ENCODE measurements at regions not wholly inside any gene's neighbourhood (a gene's known extent, or its start where the extent isn't known, plus 50 kb on each side); places are given as distances from the start of the nearest gene placed in this dataset.
"Not testable (repeated sequence)": the region's sequence is repeated elsewhere in the genome, so short reads cannot be mapped to it uniquely, and the experiment has no call there.

DNA sequence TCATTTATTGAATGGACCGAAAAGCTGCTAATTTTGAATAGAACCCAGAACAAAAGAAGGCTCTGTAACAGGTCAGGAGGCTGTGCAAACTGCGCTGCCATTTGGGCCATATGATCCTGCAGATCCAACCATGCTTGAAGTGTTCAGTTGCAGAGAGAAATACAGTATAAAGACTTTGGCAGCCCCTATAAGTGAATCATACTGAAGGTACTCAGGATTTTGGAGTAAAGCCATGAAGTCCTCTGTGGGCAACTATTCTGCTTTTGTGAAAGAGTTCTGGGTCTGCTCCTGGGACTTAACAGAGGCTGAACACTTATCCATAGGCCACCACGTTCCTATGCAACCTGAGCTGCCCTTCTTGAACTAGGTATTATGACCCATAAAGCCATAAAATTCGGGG lies 1613.6 kb upstream of the PRMT6 start:
- no peak for DNase-seq

DNA sequence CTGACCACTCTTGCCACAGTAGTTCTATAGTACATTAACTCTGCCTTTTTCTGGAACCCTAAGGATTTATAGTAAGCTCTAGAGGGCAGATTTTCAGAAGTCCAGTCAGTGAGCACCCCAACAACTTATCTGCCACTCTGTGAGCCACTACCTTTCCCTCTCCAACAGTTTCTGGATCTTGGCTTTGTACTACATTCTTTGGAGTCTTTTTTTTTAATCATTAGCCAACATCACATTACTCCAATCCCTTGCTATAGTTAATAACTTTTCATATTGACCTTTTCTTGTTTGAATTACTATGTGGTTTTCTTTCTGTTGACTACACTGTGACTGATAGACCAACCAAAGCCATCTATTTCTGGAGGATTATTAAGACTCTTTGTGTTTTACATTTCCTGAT lies 1596.7 kb upstream of the PRMT6 start:
- DNase-seq, result no peak

DNA sequence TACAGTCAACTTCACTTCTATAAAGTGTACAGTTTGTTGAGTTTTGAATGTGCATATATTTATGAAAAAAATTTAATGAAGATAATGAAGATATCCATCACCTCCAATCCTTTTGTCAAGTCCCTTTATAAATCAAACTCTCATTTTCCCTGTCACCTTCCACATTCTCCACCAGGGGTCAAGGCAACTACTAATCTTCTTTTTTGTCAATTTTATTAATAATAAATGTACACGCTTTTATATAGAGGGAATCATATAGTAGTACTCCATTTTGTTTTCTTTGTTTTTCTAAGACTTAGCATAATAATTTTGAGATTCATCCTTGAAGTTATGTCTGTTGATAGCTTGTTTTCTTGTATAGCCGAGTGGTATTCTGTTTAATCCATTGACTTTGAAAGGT lies 1594.2 kb upstream of the PRMT6 start:
- no peak for DNase-seq

DNA sequence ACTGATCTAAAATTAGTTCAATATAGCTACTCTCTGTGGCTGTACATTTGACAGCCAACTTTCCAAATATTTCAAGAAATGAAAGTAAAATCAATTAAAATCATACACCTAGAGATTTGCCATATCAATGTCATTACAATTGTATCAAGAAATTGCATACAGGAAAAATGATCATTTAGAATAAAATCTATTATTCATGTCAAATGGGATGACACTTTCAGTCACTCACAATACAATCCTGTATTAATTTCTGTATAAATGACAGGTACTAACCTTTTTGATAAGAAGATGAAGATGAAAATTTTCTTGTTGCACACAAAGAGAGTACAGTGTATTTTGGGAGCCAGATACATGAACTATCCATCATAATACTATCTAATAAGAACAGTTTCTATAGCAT lies 1588.9 kb upstream of the PRMT6 start:
- no peak for DNase-seq

- DNase-seq, result not testable (repeated sequence)
Observed at GRCh38 chr1:105470541-105470940, 1585.9 kb upstream of the PRMT6 start.

DNA sequence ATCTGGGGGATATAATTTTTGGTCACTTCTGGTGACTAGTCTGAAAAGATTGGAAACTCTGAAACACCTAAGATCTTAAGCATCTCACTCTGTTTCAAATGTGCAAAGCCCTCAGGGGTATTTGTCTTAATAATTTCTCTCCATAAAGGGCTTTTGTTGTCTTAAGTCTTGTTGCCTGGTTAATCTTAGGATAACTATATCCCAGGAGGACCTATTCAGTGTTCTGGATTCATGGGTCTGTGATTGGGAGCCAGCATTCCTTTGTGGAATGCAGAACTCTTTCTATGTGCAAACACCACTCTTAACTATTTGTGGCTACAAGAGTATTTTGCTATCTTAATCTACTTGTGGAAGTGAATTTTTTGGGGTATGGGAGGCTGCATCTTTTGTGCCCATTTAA lies 1573.0 kb upstream of the PRMT6 start:
- no peak for DNase-seq

DNA sequence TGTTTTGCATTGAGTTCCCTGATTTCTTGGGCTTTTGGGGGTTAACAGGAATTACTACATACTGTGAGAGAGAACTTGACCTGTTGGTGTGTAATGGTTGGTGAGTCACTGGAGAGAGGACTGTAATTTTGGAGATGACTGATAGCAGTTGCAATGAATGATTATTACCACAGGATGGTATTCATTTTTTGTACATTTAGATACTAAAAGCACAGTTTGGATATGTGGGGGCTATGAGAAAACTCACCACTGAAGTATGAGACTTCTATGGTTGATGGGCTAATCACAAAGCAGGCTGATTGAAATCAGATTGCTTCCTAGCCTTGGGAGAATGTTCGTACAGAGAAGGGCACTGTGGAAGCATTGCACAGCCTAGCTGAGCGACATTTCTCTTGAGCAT lies 1571.3 kb upstream of the PRMT6 start:
- no peak for DNase-seq

GRCh38 chr1:105492921-105493320 lies 1563.6 kb upstream of the PRMT6 start:
- DNase-seq, result no peak

DNA sequence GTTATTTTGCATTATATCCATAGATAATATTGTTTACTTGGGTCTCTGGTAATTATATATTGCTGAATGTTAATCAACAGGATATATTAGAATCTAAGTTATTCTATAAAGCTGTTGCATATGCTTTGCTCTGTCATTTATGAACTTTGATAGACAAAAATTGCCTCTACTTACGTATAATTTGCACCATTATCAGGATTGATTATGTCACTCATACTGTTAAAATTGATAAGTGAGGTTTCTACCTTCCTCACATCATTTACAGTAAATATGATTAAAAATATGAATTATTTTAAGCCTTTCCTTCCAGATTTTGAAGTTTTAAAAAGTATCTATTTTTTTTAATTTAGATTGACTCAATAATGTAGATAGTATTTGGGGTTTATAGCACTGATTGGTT lies 1540.4 kb upstream of the PRMT6 start:
- DNase-seq, result no peak

GRCh38 chr1:105533996-105534395 lies 1522.5 kb upstream of the PRMT6 start:
- DNase-seq, result no peak

DNA sequence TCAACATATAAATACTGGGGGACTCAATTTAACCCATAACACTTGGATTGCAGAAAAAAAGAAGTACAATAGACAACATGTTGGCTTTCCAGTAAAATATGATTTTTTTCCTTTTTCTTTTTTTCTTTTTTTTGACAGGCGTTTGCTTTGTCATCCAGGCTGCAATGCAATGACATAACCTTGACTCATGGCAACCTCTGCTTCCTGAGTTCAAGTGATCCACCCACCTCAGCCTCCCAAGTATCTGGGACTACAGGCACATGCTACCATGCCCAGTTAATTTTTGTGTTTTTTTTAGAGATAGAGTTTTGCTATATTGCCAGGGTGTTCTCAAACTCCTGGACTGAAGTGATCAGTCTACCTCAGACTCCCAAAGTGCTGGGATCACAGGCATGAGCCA lies 1512.0 kb upstream of the PRMT6 start:
- no peak for DNase-seq

DNA sequence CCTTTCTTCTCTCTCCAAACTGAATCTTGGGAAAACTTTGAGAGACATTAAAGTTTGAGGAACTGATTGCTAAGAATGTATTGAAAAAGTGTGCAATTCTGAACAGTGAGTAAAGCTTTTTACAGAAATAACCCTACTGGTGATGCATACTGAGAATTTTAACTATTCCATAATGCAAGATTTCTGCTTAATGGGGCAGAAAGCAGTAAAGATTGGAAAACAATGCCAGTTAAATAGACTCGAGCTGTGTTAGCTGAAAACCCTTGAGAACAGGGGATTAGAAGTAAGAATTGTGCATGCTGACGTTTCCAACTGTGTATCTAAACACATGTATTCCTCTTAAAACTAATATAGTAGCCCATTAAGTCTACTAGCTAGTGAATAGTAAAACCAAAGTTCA lies 1500.2 kb upstream of the PRMT6 start:
- no peak for DNase-seq

DNA sequence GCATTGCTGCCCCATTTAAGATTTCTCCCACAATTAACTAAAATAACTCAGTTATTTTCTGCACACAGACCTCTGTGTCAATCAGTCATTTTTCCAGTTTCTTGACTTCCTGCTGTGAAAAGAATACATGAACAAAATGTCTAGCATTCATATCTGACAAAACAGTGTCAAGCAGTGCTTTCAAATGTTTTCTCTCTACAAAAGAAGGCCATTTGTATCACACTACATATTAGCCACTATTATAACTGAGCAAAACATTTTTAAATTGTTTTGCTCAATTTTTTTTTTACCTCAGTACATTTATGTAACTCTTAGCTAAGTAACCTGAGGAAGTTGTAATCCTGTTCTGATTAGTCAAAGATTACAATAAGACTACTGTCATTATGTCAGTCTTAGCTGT lies 1498.5 kb upstream of the PRMT6 start:
- no peak for DNase-seq

GRCh38 chr1:105565006-105565405 lies 1491.5 kb upstream of the PRMT6 start:
- DNase-seq, result no peak

GRCh38 chr1:105585791-105586190 lies 1470.7 kb upstream of the PRMT6 start:
- no peak for DNase-seq

DNA sequence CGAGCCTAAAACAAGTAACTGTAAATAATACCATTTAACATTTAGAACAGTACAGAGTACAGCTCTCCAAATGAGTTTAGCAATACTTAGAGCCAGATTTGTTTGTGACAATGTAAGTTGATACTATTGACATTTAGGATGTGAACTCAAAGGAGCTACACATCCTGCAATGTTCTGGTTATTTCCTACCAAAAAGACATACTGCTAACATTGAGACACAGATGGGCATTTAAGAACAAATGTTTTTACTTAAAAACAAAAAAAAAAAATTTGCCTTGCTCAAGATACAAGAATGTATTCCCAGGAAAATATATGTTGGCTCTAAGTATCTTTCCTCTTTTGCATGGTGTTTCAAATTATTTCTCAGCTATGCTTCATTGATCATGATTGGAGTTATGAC lies 1464.8 kb upstream of the PRMT6 start:
- DNase-seq, result no peak

- no peak for DNase-seq
Observed at GRCh38 chr1:105608713-105609112, 1447.8 kb upstream of the PRMT6 start.

- DNase-seq, result no peak
Observed at GRCh38 chr1:105626276-105626987, 1430.0 kb upstream of the PRMT6 start.

- DNase-seq, result not testable (repeated sequence)
Observed at GRCh38 chr1:105631153-105631744, 1425.2 kb upstream of the PRMT6 start.

GRCh38 chr1:105632342-105633196 lies 1423.9 kb upstream of the PRMT6 start:
- no peak for DNase-seq

DNA sequence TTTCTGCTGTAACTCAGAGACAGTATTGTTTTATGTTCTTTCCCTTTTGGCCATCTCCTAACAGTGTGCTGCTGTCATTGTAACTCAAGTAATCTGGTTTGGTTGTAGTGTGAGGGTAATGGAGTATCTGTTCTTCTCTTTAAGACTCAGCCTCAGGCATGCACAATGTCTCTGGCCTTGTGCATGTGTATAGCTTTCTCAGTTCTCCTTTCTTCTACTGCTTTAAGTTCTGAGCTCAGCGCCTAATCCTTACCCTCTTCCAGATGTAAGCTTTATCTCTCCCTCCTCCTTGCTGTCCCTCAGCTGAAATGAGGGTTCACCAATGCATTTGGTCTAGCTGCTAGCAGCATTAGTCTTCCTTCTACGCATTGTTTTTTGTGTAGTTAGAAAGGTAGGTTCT lies 1420.4 kb upstream of the PRMT6 start:
- no peak for DNase-seq

DNA sequence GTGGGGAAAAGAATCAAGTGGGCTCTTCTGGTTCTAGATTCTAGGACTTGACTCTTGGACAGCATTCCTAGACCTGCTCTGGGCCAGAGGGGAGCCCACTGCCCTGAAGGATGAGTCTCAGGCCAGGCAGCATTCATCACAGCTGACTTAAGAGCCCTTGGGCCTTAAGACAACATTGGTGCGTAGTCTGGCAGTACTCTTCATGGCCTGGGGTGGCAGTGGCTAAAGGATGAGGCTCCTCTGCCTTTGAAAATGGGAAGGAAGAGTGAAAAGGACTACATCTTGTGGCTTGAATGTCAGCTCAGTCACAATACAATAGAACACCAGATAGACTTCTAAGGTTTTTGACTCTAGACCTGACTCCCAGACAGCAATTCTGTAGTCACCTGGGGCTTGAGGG lies 1415.1 kb upstream of the PRMT6 start:
- DNase-seq, result no peak

DNA sequence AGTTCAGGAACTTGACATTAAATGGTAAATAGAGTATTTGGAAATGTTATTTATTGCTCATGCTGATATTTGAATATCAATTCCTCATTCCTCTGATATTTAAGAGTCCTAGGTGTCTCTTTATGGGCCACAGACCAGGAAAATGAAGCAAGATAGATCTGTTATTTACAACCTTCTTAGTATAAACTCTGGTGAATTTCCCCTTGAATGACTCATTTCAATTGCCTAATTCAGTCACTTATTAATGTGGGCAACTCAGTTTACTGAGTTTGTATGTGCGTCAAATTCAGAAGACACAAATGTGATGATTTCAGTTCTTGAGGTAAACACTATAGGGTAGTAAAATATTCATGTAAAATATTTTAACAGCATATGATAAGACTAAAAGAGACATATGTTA lies 1404.4 kb upstream of the PRMT6 start:
- DNase-seq, result no peak

- no peak for DNase-seq
Observed at GRCh38 chr1:105655032-105655431, 1401.4 kb upstream of the PRMT6 start.
